HepG2 (cell line): ENCODE measurements at regions not wholly inside any gene's neighbourhood (a gene's known extent, or its start where the extent isn't known, plus 50 kb on each side); places are given as distances from the start of the nearest gene placed in this dataset.

Experiments
- ATAC-seq: fragments of 200-7000 bp; cut with Tn5 transposase; 3 replicates; pipeline ENCODE4 v1.9.1; 2020; ENCODE audit warnings: mild to moderate bottlenecking, moderate library complexity
- BruUV-seq: library from RNA; stranded (reverse); fragments of 400-500 nt; replicated peaks from 2 replicates; lab custom pipeline; 2021; lab: Mats Ljungman, UMichigan
- CTCF ChIA-PET: fragments of 300-600 bp; formaldehyde crosslinking; extraction: SDS; loops from one replicate; lab custom pipeline; 2021; ENCODE audit warnings: low total read pairs, inconsistent platforms, low intra/inter-chr PET ratio; lab: Yijun Ruan, JAX
- POLR2A ChIA-PET: fragments of 350-600 bp; sonication (Branson Sonifier 250); formaldehyde crosslinking; loops from one replicate; lab custom pipeline; 2020; ENCODE audit warnings: antibody characterized with exemption, inconsistent platforms; lab: Yijun Ruan, JAX
- DNase-seq: peaks from one replicate; pipeline ENCODE4 v3.0.0-alpha.2; 2015; ENCODE audit warnings: low spot score
- FAIRE-seq: peaks from 3 replicates; lab custom pipeline; 2011; peaks lifted over from hg19 to GRCh38; lab: Jason Lieb, UNC
- H2AFZ ChIP-seq: one replicate; pipeline ENCODE4 v1.6.1; 2011; ENCODE audit warnings: low read length, inconsistent platforms
- H3K27ac ChIP-seq: fragments of 300-600 bp; 3 replicates; pipeline ENCODE4 v1.8.0; 2011; ENCODE audit warnings: mixed run types, mild to moderate bottlenecking, mixed read lengths, low read length, inconsistent platforms; ENCODE audit not compliant: insufficient read depth; ENCODE audit errors: extremely low read length
- H3K27me3 ChIP-seq, 2 experiments: fragments of 200-600 bp in 1 of 2; 2 replicates in 1 of 2; 3 replicates in 1 of 2; pipeline versions ENCODE4 v1.6.0 to v1.8.0; 2011; ENCODE audit warnings: low read length in 2 of 2, mild to moderate bottlenecking in 2 of 2, moderate library complexity in 2 of 2, inconsistent platforms in 1 of 2; ENCODE audit not compliant: insufficient read depth in 2 of 2, control insufficient read depth in 1 of 2
- H3K36me3 ChIP-seq, 2 experiments: fragments of 200-600 bp in 1 of 2; replicated peaks in 1 of 2; 2 replicates in 1 of 2; 3 replicates in 1 of 2; pipeline versions ENCODE4 v1.5.1 to v1.8.0; 2011; ENCODE audit warnings: low read length in 2 of 2, inconsistent platforms in 1 of 2; ENCODE audit not compliant: insufficient read depth in 2 of 2, control insufficient read depth in 1 of 2
- H3K4me1 ChIP-seq: 2 replicates; pipeline ENCODE4 v1.5.1; 2012; ENCODE audit warnings: low read length, inconsistent platforms; ENCODE audit not compliant: insufficient read depth
- H3K4me2 ChIP-seq: 2 replicates; pipeline ENCODE4 v1.6.0; 2011; ENCODE audit warnings: low read depth, low read length, inconsistent platforms
- H3K4me3 ChIP-seq, 3 experiments: fragments of 200-600 bp in 1 of 3; sonication (generic), shearing (Covaris generic) in 1 of 3; replicated peaks in 1 of 3; 2 replicates each; pipeline ENCODE4 v1.5.1; 2011 to 2016; ENCODE audit warnings: low read length in 3 of 3, inconsistent platforms in 2 of 3, low read depth in 2 of 3, mild to moderate bottlenecking in 2 of 3, control low read depth in 1 of 3, mixed read lengths in 1 of 3; ENCODE audit not compliant: insufficient read depth in 1 of 3
- H3K79me2 ChIP-seq: one replicate; pipeline ENCODE4 v1.6.1; 2011; ENCODE audit warnings: low read length, inconsistent platforms; ENCODE audit not compliant: insufficient read depth
- H3K9ac ChIP-seq: 2 replicates; pipeline ENCODE4 v1.6.0; 2011; ENCODE audit warnings: mild to moderate bottlenecking, low read depth, low read length, inconsistent platforms; ENCODE audit not compliant: insufficient read depth
- H3K9me3 ChIP-seq: 2 replicates; pipeline ENCODE4 v1.5.1; 2012; ENCODE audit warnings: mild to moderate bottlenecking, low read length
- H4K20me1 ChIP-seq: 2 replicates; pipeline ENCODE4 v1.6.0; 2011; ENCODE audit warnings: inconsistent platforms, mild to moderate bottlenecking, low read length, moderate library complexity; ENCODE audit not compliant: insufficient read depth
- ATF7 ChIP-seq, 2 experiments: fragments of 450-650 bp in 1 of 2; sonication (generic) in 1 of 2; formaldehyde crosslinking in 1 of 2; IDR thresholded peaks; 2 replicates each; pipeline versions ENCODE4 v1.4.0 to v1.6.1; 2016 to 2020; ENCODE audit warnings: antibody characterized with exemption in 1 of 2, mild to moderate bottlenecking in 1 of 2, missing genetic modification reagents in 1 of 2
- FIP1L1 ChIP-seq: fragments of 200-400 bp; formaldehyde crosslinking; IDR thresholded peaks from 2 replicates; pipeline ENCODE4 v1.6.1; 2018; ENCODE audit warnings: low read depth, mild to moderate bottlenecking, low read length, moderate library complexity, borderline replicate concordance; ENCODE audit not compliant: insufficient read depth
- KDM3A ChIP-seq: IDR thresholded peaks from 2 replicates; pipeline ENCODE4 v1.6.1; 2018; ENCODE audit warnings: low read depth, missing compliant biosample characterization
- MAFF ChIP-seq: IDR thresholded peaks from 2 replicates; pipeline ENCODE4 v1.6.1; 2011; ENCODE audit warnings: low read depth, low read length, improper control_type of control experiment
- MAFG ChIP-seq: sonication (generic); formaldehyde crosslinking; IDR thresholded peaks from 2 replicates; pipeline ENCODE4 v1.5.1; 2020; ENCODE audit warnings: mild to moderate bottlenecking, missing genetic modification reagents
- PREB ChIP-seq: sonication (generic); formaldehyde crosslinking; IDR thresholded peaks from 2 replicates; pipeline ENCODE4 v1.4.0; 2020; ENCODE audit warnings: missing genetic modification reagents
- SOX13 ChIP-seq, 3 experiments: fragments of 450-650 bp in 1 of 3; sonication (generic) in 1 of 3; formaldehyde crosslinking in 1 of 3; IDR thresholded peaks in 2 of 3; conservative IDR thresholded peaks in 1 of 3; 2 replicates each; pipeline versions ENCODE4 v1.5.0 to v1.6.1; 2016 to 2020; ENCODE audit warnings: antibody characterized with exemption in 1 of 3, mild to moderate bottlenecking in 1 of 3, missing compliant biosample characterization in 1 of 3, missing genetic modification reagents in 1 of 3, moderate library complexity in 1 of 3
- ZNF180 ChIP-seq: sonication (generic); formaldehyde crosslinking; IDR thresholded peaks from 2 replicates; pipeline ENCODE4 v1.4.0; 2020; ENCODE audit warnings: low read depth, missing genetic modification reagents, borderline replicate concordance
- ZUFSP ChIP-seq: sonication (generic); formaldehyde crosslinking; IDR thresholded peaks from 2 replicates; pipeline ENCODE4 v1.9.0; 2021; ENCODE audit warnings: missing genetic modification reagents, mild to moderate bottlenecking, borderline replicate concordance
- WGBS: methylation state at CpG from one replicate; pipeline ENCODE4 v1.1.6; 2017; ENCODE audit warnings: low lambda C conversion rate; 5-methylcytosine and 5-hydroxymethylcytosine counted together
- in situ Hi-C: cut with HindIII; loops from 2 replicates; pipeline ENCODE4 v1.10.0; 2017; ENCODE audit warnings: low pct_unique_long_range_greater_than_20kb; ENCODE audit not compliant: extremely low pct_ligation_motif_present
- intact Hi-C: fragments of 100-400 bp; cut with micrococcal nuclease; formaldehyde crosslinking; loops from one replicate; pipeline ENCODE4 v1.10.0; 2022; ENCODE audit not compliant: unreplicated experiment

- WGBS, result 0% methylated on average over 1 of the region's 1 CpG
- no peaks in the 10 kb centered on the region for H3K79me2 ChIP-seq
- in situ Hi-C loops, result no loop called here
Observed at GRCh38 chr5:107074996-107075395, 595.7 kb downstream of the EFNA5 start.

More at GRCh38 chr5:107074996-107075395, 595.7 kb downstream of the EFNA5 start:
- no peaks in the 10 kb centered on the region; the same call in 1 of the 2 replicates for H3K9me3 ChIP-seq
- no peaks in the 10 kb centered on the region for H3K36me3 ChIP-seq
- FAIRE-seq (no peak), ATAC-seq (no peak)
- no peak overlapping the region for H3K9ac ChIP-seq
- no TSS peak for BruUV-seq
- H3K27ac ChIP-seq, result no peak overlapping the region
- H4K20me1 ChIP-seq, result no peaks in the 10 kb centered on the region
- H3K4me3 ChIP-seq, result no peak overlapping the region
- intact Hi-C loops, result no loop called here
- ChIA-PET POLR2A (no interaction called here), CTCF (no interaction called here)
- H3K4me1 ChIP-seq, result no peaks in the 10 kb centered on the region
- no peak overlapping the region for H2AFZ ChIP-seq
- no peaks in the 10 kb centered on the region for H3K27me3 ChIP-seq
- TF ChIP-seq MAFG (no peak), ATF7 (IDR thresholded peaks at IDR 0.05) (no peak), ATF7 (CRISPR knock-in tag; IDR thresholded peaks at IDR 0.05) (no peak), SOX13 (IDR thresholded peaks at IDR 0.05) (no peak), SOX13 (CRISPR knock-in tag; conservative IDR thresholded peaks at IDR 0.05 in 1 of 2, IDR thresholded peaks at IDR 0.05 in 1 of 2) (no peak), FIP1L1 (no peak), MAFF (no peak), ZUFSP (no peak), KDM3A (no peak), ZNF180 (no peak), PREB (CRISPR knock-in tag) (no peak)
- TF ChIP-seq, all 625 proteins: peak for 0
- DNase-seq, result no peak
- H3K4me2 ChIP-seq, result no peak overlapping the region
